ENCODE measurements at regions not wholly inside any gene's neighbourhood (a gene's known extent, or its start where the extent isn't known, plus 50 kb on each side); places are given as distances from the start of the nearest gene placed in this dataset.

DNA sequence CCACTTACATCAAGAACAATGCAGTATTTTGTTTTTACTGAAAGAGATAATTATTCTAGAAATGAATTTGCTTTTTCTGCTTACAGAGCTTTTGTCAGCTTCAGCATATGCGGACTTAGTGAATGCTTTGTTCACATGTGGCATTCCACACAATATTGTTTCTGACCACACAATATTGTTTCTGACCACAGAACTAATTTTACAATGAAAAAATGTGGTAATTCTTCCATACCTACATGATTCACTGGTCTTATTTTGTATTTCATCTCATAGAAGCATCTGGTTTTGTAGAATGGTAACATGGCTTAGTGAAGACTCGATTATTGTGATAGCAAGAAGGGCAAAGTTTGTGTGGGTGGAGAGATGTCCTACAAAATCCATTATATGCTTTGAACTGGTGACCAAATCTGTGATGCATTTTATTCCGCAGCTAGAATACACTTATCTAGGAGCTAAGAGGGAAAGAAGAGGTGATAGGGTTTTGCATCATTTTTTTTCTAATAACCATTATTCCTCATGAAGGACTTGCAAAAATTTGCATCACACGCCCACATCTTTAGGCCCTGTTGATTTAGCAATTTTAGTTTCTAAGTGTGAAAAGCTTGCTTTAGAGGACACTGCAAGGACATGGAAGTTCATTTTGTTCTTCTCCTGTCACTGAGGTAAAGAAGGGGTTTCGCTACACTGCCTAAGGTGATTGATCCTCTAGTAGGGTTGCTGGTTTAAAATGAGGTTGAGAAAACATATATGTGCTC, 75.3 kb downstream of the HLX start:
- ATAC-seq = no peak
- H3K27me3 ChIP-seq = no peaks in the 10 kb centered on the region
- H3K9me3 ChIP-seq = peaks cover 0 to 25% of the 10 kb centered on the region in 2 donors
- intact Hi-C loops (cut with DNase I) = no loop called here
- H3K36me3 ChIP-seq = no peaks in the 10 kb centered on the region
- no peak overlapping the region for H3K4me3 ChIP-seq
- no peak overlapping the region for H3K27ac ChIP-seq
- peaks cover 0 to 7% of the 10 kb centered on the region in 2 donors for H3K4me1 ChIP-seq
- TF ChIP-seq CTCF (IDR thresholded peaks at IDR 0.05) = no peak
- DNase-seq = no peak

DNA sequence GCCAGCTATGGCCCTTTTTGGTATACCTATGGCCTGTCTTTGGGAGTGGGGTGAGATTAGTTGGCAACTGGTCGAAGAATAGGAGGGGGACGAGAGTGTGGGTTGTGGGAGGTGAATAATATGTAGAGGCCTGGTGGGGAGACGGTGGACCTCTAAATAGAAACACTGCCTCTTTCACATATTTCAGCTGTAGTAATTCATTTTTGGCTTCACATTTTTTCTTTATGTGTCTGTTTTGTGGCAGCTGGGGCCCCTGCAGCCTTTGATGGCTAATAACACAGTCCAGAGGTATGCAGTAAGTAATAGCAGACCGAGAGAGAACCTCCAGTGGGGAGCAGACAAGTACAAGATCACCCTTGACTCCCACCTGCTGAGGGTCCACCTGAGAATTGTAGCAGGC, 75.9 kb downstream of the HLX start:
- no peak for DNase-seq
- peaks cover 0 to 19% of the 10 kb centered on the region in 2 donors for H3K9me3 ChIP-seq
- ATAC-seq = no peak
- no peak overlapping the region for H3K27ac ChIP-seq
- H3K4me3 ChIP-seq = no peak overlapping the region
- TF ChIP-seq CTCF (IDR thresholded peaks at IDR 0.05) = no peak
- no peaks in the 10 kb centered on the region for H3K36me3 ChIP-seq
- intact Hi-C loops (cut with DNase I) = no loop called here
- peaks cover 0 to 7% of the 10 kb centered on the region in 2 donors for H3K4me1 ChIP-seq
- H3K27me3 ChIP-seq = no peaks in the 10 kb centered on the region

DNA sequence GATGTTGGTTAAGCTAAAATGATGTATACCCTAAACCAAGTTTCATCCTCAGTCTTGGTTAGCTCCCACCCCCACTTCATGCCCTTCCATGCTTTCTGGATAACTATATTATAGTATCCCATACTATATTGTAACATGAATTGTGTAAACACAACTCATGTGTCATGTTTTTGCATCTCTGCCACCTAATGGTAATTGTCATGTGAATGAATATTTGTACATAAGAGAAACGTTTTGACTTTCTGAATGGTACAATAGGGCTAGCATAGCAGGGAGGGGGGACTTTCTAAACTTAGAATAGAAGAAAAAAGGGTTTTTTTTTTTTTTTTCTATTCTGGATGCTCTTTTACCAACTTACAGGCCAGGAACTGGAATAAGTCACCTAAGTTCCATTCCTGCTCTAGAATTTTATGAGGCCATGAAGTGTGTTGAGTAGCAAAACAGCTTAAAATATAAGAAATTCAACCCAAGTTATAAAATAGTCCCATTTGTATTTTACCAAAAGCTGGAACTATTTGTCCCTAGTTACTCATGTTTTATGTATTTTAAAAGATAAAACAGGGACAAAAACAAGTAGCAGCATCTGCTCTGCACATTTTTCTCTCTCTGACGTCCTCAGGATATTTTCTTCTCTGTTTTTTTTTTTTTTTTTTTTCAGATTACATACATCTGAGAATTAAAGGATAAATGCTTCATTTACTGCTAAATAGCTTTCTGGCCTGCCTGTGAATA, 77.4 kb downstream of the HLX start:
- H3K4me1 ChIP-seq = peaks cover 0 to 7% of the 10 kb centered on the region in 2 donors
- H3K27me3 ChIP-seq = no peaks in the 10 kb centered on the region
- no peak overlapping the region for H3K4me3 ChIP-seq
- ATAC-seq = no peak
- no peaks in the 10 kb centered on the region for H3K36me3 ChIP-seq
- peaks cover 0 to 4% of the 10 kb centered on the region in 2 donors for H3K9me3 ChIP-seq
- intact Hi-C loops (cut with DNase I) = no loop called here
- DNase-seq = no peak
- no peak overlapping the region for H3K27ac ChIP-seq
- TF ChIP-seq CTCF (IDR thresholded peaks at IDR 0.05) = no peak

- no peak for TF ChIP-seq CTCF (IDR thresholded peaks at IDR 0.05)
- ATAC-seq (peak; percentile 70), DNase-seq (peak in 1 of 4 donors; percentile 40)
- Histone ChIP-seq H3K4me1 (peaks cover 0 to 7% of the 10 kb centered on the region in 2 donors), H3K36me3 (no peaks in the 10 kb centered on the region), H3K27ac (no peak overlapping the region), H3K9me3 (no peaks in the 10 kb centered on the region), H3K4me3 (no peak overlapping the region), H3K27me3 (no peaks in the 10 kb centered on the region)
- intact Hi-C loops (cut with DNase I) = no loop called here
Measured at GRCh38 chr1:220957233-220957605, 78.0 kb downstream of the HLX start.

DNA sequence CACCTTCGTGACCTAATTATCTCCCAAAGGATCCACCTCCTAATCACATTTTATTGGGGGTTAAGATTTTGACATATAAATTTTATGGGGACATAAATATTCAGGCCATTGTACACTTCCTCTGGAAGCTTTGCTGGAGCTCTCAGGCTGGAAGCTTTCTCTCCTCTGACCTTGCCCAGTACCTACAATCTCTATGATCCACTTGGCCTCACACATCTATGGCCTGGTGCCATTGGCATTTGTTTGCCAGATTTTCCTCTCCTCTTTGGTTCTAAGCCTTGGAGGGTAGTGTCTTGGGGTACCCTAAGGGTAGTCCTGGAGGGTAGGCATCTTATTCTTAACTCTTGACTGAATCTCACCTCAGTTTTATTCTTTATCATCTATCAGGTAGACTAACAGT, 79.0 kb downstream of the HLX start:
- Histone ChIP-seq H3K4me1 (peaks cover 0 to 7% of the 10 kb centered on the region in 2 donors), H3K4me3 (no peak overlapping the region), H3K36me3 (no peaks in the 10 kb centered on the region), H3K27ac (no peak overlapping the region), H3K27me3 (no peaks in the 10 kb centered on the region), H3K9me3 (no peaks in the 10 kb centered on the region)
- no peak for TF ChIP-seq CTCF (IDR thresholded peaks at IDR 0.05)
- DNase-seq (no peak), ATAC-seq (no peak)
- intact Hi-C loops (cut with DNase I) = no loop called here

All from left lung (tissue), 4 donors.